ENCODE measurements at regions not wholly inside any gene's neighbourhood (a gene's known extent, or its start where the extent isn't known, plus 50 kb on each side); places are given as distances from the start of the nearest gene placed in this dataset.

- no peak for TF ChIP-seq CTCF (IDR thresholded peaks at IDR 0.05; ENCODE audit: insufficient read depth, low read length, missing control alignments)
- POLR2A ChIA-PET: no interaction called here
- no peak for DNase-seq (ENCODE audit: low read depth, low spot score)
- no peak overlapping the region for H3K4me3 ChIP-seq (ENCODE audit: low read depth, low read length)
- CTCF ChIA-PET: no interaction called here
Measured at GRCh38 chr2:185137700-185138099, 539.4 kb downstream of the ZNF804A start.

GRCh38 chr2:185142677-185143076, 544.3 kb downstream of the ZNF804A start:
- H3K4me3 ChIP-seq (ENCODE audit: low read depth, low read length): no peak overlapping the region
- no peak for DNase-seq (ENCODE audit: low read depth, low spot score)
- no peak for TF ChIP-seq CTCF (IDR thresholded peaks at IDR 0.05; ENCODE audit: insufficient read depth, low read length, missing control alignments)
- CTCF ChIA-PET: no interaction called here
- POLR2A ChIA-PET: no interaction called here

GRCh38 chr2:185144159-185144919, 546.0 kb downstream of the ZNF804A start:
- ChIA-PET CTCF (no interaction called here), POLR2A (no interaction called here)
- no peak for DNase-seq (ENCODE audit: low read depth, low spot score)
- TF ChIP-seq CTCF (IDR thresholded peaks at IDR 0.05; ENCODE audit: insufficient read depth, low read length, missing control alignments): no peak
- no peak overlapping the region for H3K4me3 ChIP-seq (ENCODE audit: low read depth, low read length)

- no peak for TF ChIP-seq CTCF (IDR thresholded peaks at IDR 0.05; ENCODE audit: insufficient read depth, low read length, missing control alignments)
- DNase-seq (ENCODE audit: low read depth, low spot score): no peak
- POLR2A ChIA-PET: no interaction called here
- H3K4me3 ChIP-seq (ENCODE audit: low read depth, low read length): no peak overlapping the region
- CTCF ChIA-PET: no interaction called here
Measured at GRCh38 chr2:185145316-185146121, 547.2 kb downstream of the ZNF804A start.

- CTCF ChIA-PET: no interaction called here
- POLR2A ChIA-PET: no interaction called here
- no peak for TF ChIP-seq CTCF (IDR thresholded peaks at IDR 0.05; ENCODE audit: insufficient read depth, low read length, missing control alignments)
- DNase-seq (ENCODE audit: low read depth, low spot score): no peak
- no peak overlapping the region for H3K4me3 ChIP-seq (ENCODE audit: low read depth, low read length)
Measured at GRCh38 chr2:185147361-185147760, 549.0 kb downstream of the ZNF804A start.

- no peak for DNase-seq (ENCODE audit: low read depth, low spot score)
- POLR2A ChIA-PET: no interaction called here
Measured at GRCh38 chr2:185152186-185152585, 553.9 kb downstream of the ZNF804A start.

More at GRCh38 chr2:185152186-185152585, 553.9 kb downstream of the ZNF804A start:
- H3K4me3 ChIP-seq (ENCODE audit: low read depth, low read length): no peak overlapping the region
- CTCF ChIA-PET: no interaction called here
- TF ChIP-seq CTCF (IDR thresholded peaks at IDR 0.05; ENCODE audit: insufficient read depth, low read length, missing control alignments): no peak

Data from AG04449 (cell line).